T-cell (primary cell): ENCODE measurements at regions not wholly inside any gene's neighbourhood (a gene's known extent, or its start where the extent isn't known, plus 50 kb on each side); places are given as distances from the start of the nearest gene placed in this dataset.
"Not testable (repeated sequence)": the region's sequence is repeated elsewhere in the genome, so short reads cannot be mapped to it uniquely, and the experiment has no call there.

Experiments
- ATAC-seq, 4 experiments: fragments of 200-7000 bp in 3 of 4; fragments of 150-1000 bp in 1 of 4; cut with Tn5 transposase; replicated peaks in 1 of 4; 1 replicate in 3 of 4; 2 replicates in 1 of 4; pipeline ENCODE4 v1.10.0; 2021; ENCODE audit warnings: moderate library complexity in 3 of 4, mild to moderate bottlenecking in 2 of 4, moderate number of reproducible peaks in 1 of 4
- CTCF ChIA-PET, 2 donors: fragments of 300-600 bp; sonication (Branson Sonifier 250); formaldehyde crosslinking; loops; one replicate each; lab custom pipeline; 2022; ENCODE audit warnings: antibody characterized with exemption in 2 of 2; lab: Charles Lee
- POLR2A ChIA-PET, 2 donors: fragments of 300-600 bp; sonication (Branson Sonifier 250); formaldehyde crosslinking; loops; one replicate each; lab custom pipeline; 2022; ENCODE audit warnings: antibody characterized with exemption in 2 of 2; lab: Charles Lee
- DNase-seq, 35 experiments: peaks; one replicate each; pipeline versions ENCODE4 v3.0.0 to v3.0.0-alpha.2; 2013 to 2023
- H3K27ac ChIP-seq: one replicate; pipeline ENCODE4 v1.5.1; 2013; ENCODE audit warnings: low read length
- H3K27me3 ChIP-seq, 2 experiments: replicated peaks in 1 of 2; 1 replicate in 1 of 2; 2 replicates in 1 of 2; pipeline versions ENCODE4 v1.6.1 to v1.7.0; 2013; ENCODE audit warnings: low read length in 1 of 2, mixed read lengths in 1 of 2; ENCODE audit not compliant: control insufficient read depth in 2 of 2, insufficient read depth in 2 of 2; ENCODE audit errors: extremely low read depth in 1 of 2
- H3K36me3 ChIP-seq, 2 donors: 1 replicate in 1 of 2; 2 replicates in 1 of 2; pipeline versions ENCODE4 v1.6.1 to v1.7.0; 2013; ENCODE audit warnings: low read length in 1 of 2; ENCODE audit not compliant: control insufficient read depth in 2 of 2, insufficient read depth in 1 of 2; ENCODE audit errors: extremely low read depth in 1 of 2
- H3K4me1 ChIP-seq, 2 experiments: 1 replicate in 1 of 2; 2 replicates in 1 of 2; pipeline versions ENCODE4 v1.6.1 to v1.7.0; 2013; ENCODE audit warnings: low read length in 2 of 2, mixed read lengths in 1 of 2; ENCODE audit not compliant: insufficient read depth in 2 of 2, control insufficient read depth in 1 of 2; ENCODE audit errors: extremely low read depth in 1 of 2
- H3K4me3 ChIP-seq, 2 donors: 1 replicate in 1 of 2; 2 replicates in 1 of 2; pipeline versions ENCODE4 v1.5.1 to v1.7.0; 2013; ENCODE audit warnings: mild to moderate bottlenecking in 2 of 2, low read length in 1 of 2, moderate library complexity in 1 of 2; ENCODE audit not compliant: control insufficient read depth in 1 of 2; ENCODE audit errors: extremely low read depth in 1 of 2
- H3K9me3 ChIP-seq: 2 replicates; pipeline ENCODE4 v1.7.0; 2013
- H3K27ac Mint-ChIP-seq, 2 donors: one replicate each; pipeline ENCODE4 v1.8.0; 2020 to 2021; ENCODE audit warnings: mild to moderate bottlenecking in 2 of 2, mixed read lengths in 2 of 2
- H3K27me3 Mint-ChIP-seq, 2 donors: one replicate each; pipeline ENCODE4 v1.8.0; 2021 to 2022; ENCODE audit warnings: mixed read lengths in 2 of 2
- H3K36me3 Mint-ChIP-seq: one replicate; pipeline ENCODE4 v1.8.0; 2021; ENCODE audit warnings: mixed read lengths
- H3K4me1 Mint-ChIP-seq, 3 donors: one replicate each; pipeline ENCODE4 v1.8.0; 2020 to 2022; ENCODE audit warnings: mixed read lengths in 3 of 3, mild to moderate bottlenecking in 1 of 3
- H3K4me3 Mint-ChIP-seq, 3 donors: one replicate each; pipeline ENCODE4 v1.8.0; 2020 to 2022; ENCODE audit warnings: mild to moderate bottlenecking in 3 of 3, mixed read lengths in 3 of 3, moderate library complexity in 3 of 3
- H3K9me3 Mint-ChIP-seq, 3 donors: one replicate each; pipeline ENCODE4 v1.8.0; 2020 to 2022; ENCODE audit warnings: mixed read lengths in 3 of 3
- WGBS: methylation state at CpG from one replicate; pipeline ENCODE4 v1.1.5; 2013; ENCODE audit warnings: missing lambda C conversion rate; ENCODE audit not compliant: insufficient coverage; 5-methylcytosine and 5-hydroxymethylcytosine counted together

- CTCF ChIA-PET = no interaction called here
- Histone ChIP-seq H3K4me3 (no peak overlapping the region), H3K27ac (no peak overlapping the region), H3K4me1 (no peaks in the 10 kb centered on the region), H3K27me3 (no peaks in the 10 kb centered on the region), H3K9me3 (no peaks in the 10 kb centered on the region), H3K36me3 (no peaks in the 10 kb centered on the region)
- ATAC-seq (no peak), DNase-seq (no peak)
- POLR2A ChIA-PET = no interaction called here
- 33% methylated on average over 3 of the region's 3 CpGs for WGBS
- no peak overlapping the region for H3K4me3 Mint-ChIP-seq
- H3K4me1 Mint-ChIP-seq = no peaks in the 10 kb centered on the region
- peaks cover 8 to 28% (median 20%) of the 10 kb centered on the region in 3 donors for H3K9me3 Mint-ChIP-seq
- H3K27ac Mint-ChIP-seq = no peak overlapping the region
- peaks cover 5 to 22% of the 10 kb centered on the region in 2 donors for H3K27me3 Mint-ChIP-seq
- no peaks in the 10 kb centered on the region for H3K36me3 Mint-ChIP-seq
These were observed 137.2 kb downstream of the AHSP start for GRCh38 chr16:31664683-31665482.

- no peaks in the 10 kb centered on the region for H3K4me1 ChIP-seq
- Mint-ChIP-seq H3K36me3 (peaks cover 7% of the 10 kb centered on the region), H3K4me3 (no peak overlapping the region), H3K27ac (no peak overlapping the region), H3K9me3 (peaks cover 11 to 24% (median 14%) of the 10 kb centered on the region in 3 donors), H3K4me1 (peaks cover 6 to 11% (median 7%) of the 10 kb centered on the region in 3 donors), H3K27me3 (peaks cover 11 to 14% of the 10 kb centered on the region in 2 donors)
- no peaks in the 10 kb centered on the region for H3K36me3 ChIP-seq
- no peak overlapping the region for H3K4me3 ChIP-seq
- WGBS = no CpG with 5 or more reads among the region's 1 CpG
- ATAC-seq = no peak
- H3K27ac ChIP-seq = no peak overlapping the region
- ChIA-PET POLR2A (no interaction called here), CTCF (no interaction called here)
- DNase-seq = no peak
- H3K9me3 ChIP-seq = no peaks in the 10 kb centered on the region
- peaks cover 0 to 8% of the 10 kb centered on the region in 2 experiments for H3K27me3 ChIP-seq
These were observed 147.0 kb downstream of the AHSP start for GRCh38 chr16:31674686-31675085.

GRCh38 chr16:31676731-31677130, 149.0 kb downstream of the AHSP start:
- H3K4me1 ChIP-seq = no peaks in the 10 kb centered on the region
- Mint-ChIP-seq H3K27ac (peak overlapping the region in 1 of 2 donors; percentile 24), H3K9me3 (peaks cover 2 to 8% (median 7%) of the 10 kb centered on the region in 3 donors), H3K36me3 (peaks cover 7% of the 10 kb centered on the region), H3K4me1 (peaks cover 6 to 11% (median 7%) of the 10 kb centered on the region in 3 donors), H3K27me3 (peaks cover 7 to 12% of the 10 kb centered on the region in 2 donors), H3K4me3 (no peak overlapping the region)
- no peak for ATAC-seq
- DNase-seq = no peak
- H3K27ac ChIP-seq = no peak overlapping the region
- H3K27me3 ChIP-seq = peaks cover 0 to 8% of the 10 kb centered on the region in 2 experiments
- CTCF ChIA-PET = no interaction called here
- H3K4me3 ChIP-seq = no peak overlapping the region
- POLR2A ChIA-PET = no interaction called here
- no peaks in the 10 kb centered on the region for H3K9me3 ChIP-seq
- H3K36me3 ChIP-seq = no peaks in the 10 kb centered on the region

- peak in 1 of 4 experiments; percentile 32 for ATAC-seq
- H3K27me3 ChIP-seq = peaks cover 0 to 5% of the 10 kb centered on the region in 2 experiments
- WGBS = 85% methylated on average over 2 of the region's 7 CpGs
- no peak overlapping the region for H3K27ac ChIP-seq
- Mint-ChIP-seq H3K4me1 (peaks cover 6 to 11% (median 7%) of the 10 kb centered on the region in 3 donors), H3K27me3 (peaks cover 7 to 12% of the 10 kb centered on the region in 2 donors), H3K9me3 (peaks cover 2 to 8% (median 7%) of the 10 kb centered on the region in 3 donors), H3K27ac (peak overlapping the region in 1 of 2 donors; percentile 17), H3K36me3 (peaks cover 7% of the 10 kb centered on the region), H3K4me3 (no peak overlapping the region)
- no peak for DNase-seq
- ChIA-PET POLR2A (no interaction called here), CTCF (no interaction called here)
- no peaks in the 10 kb centered on the region for H3K36me3 ChIP-seq
- H3K9me3 ChIP-seq = no peaks in the 10 kb centered on the region
- H3K4me3 ChIP-seq = no peak overlapping the region
- H3K4me1 ChIP-seq = no peaks in the 10 kb centered on the region
These were observed 151.1 kb downstream of the AHSP start for GRCh38 chr16:31678649-31679325.

- POLR2A ChIA-PET, H3K27me3 ChIP-seq, H3K36me3 Mint-ChIP-seq: not testable (repeated sequence)
These were observed 161.6 kb downstream of the AHSP start for GRCh38 chr16:31689331-31689730.

GRCh38 chr16:31692338-31692737, 164.6 kb downstream of the AHSP start:
- H3K36me3 Mint-ChIP-seq, CTCF ChIA-PET, H3K27ac Mint-ChIP-seq, H3K27me3 ChIP-seq, DNase-seq, H3K27me3 Mint-ChIP-seq, H3K4me1 Mint-ChIP-seq, H3K4me3 ChIP-seq, H3K36me3 ChIP-seq, ATAC-seq, H3K4me3 Mint-ChIP-seq, H3K9me3 ChIP-seq, H3K27ac ChIP-seq: not testable (repeated sequence)
- WGBS = no CpG with 5 or more reads among the region's 3 CpGs
- H3K4me1 ChIP-seq = peaks cover 16 to 17% of the 10 kb centered on the region in 2 experiments
- peaks cover 3 to 15% (median 7%) of the 10 kb centered on the region in 3 donors for H3K9me3 Mint-ChIP-seq
- POLR2A ChIA-PET = interaction anchor here in 1 of 2 donors (0.7 kb wide), 1 partner anchor 21 kb away, joined by 4 read pairs; a partner anchor contains a TSS

More at GRCh38 chr16:31689331-31689730, 161.6 kb downstream of the AHSP start:
- H3K36me3 ChIP-seq, H3K4me3 Mint-ChIP-seq, H3K27me3 Mint-ChIP-seq, CTCF ChIA-PET, H3K4me3 ChIP-seq, H3K9me3 ChIP-seq, H3K27ac ChIP-seq, DNase-seq, H3K4me1 Mint-ChIP-seq, ATAC-seq, H3K4me1 ChIP-seq, H3K27ac Mint-ChIP-seq: not testable (repeated sequence)
- H3K9me3 Mint-ChIP-seq = peaks cover 6 to 19% (median 11%) of the 10 kb centered on the region in 3 donors
- no CpG with 5 or more reads among the region's 2 CpGs for WGBS
